ENCODE measurements at regions not wholly inside any gene's neighbourhood (a gene's known extent, or its start where the extent isn't known, plus 50 kb on each side); places are given as distances from the start of the nearest gene placed in this dataset.

DNA sequence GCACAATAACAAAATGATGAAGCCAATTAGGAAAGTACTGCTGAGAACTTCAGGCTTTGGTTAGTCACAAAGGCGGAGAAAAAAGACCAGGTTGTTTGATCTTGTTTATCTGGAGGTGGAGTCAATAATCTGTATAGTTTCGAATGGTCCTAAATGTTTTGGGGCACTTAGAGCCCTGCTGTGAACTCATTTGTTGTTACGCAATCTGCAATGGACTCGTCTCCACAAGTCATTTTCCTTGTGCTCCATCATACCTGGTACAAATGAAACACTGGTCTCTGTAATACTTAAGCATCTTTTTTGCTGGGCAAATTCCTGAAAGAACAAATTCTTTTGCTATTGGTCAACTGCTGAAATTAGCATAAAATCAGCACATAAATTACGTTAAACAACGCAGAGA is 430.5 kb downstream of the GATA3 start:
- TF ChIP-seq EZH2 (IDR thresholded peaks at IDR 0.05; ENCODE audit: insufficient read depth, poor library complexity, severe bottlenecking) (no peak), EZH2phosphoT487 (IDR thresholded peaks at IDR 0.05; ENCODE audit: insufficient read depth, low read depth) (no peak)
